ENCODE measurements at regions not wholly inside any gene's neighbourhood (a gene's known extent, or its start where the extent isn't known, plus 50 kb on each side); places are given as distances from the start of the nearest gene placed in this dataset.

DNA sequence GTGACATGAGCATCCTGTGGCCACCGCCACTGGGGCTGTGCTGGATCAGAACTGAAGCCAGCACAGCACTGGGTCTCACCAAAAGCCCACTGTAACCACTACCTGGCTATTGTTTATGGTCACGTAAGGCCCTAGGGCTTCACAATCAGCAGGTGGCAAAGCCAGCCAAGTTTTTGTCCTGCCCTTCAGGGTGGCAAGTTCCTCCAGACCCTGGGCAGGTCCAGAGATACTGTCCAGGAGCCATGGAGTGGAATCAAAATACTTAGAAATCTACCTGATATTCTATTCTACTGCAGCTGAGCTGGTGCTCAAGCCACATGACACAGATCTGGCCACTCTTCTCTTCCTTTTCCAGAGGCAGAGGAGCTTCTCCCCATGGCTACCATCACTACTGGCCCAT, 121.2 kb upstream of the CXXC4 start:
- TF ChIP-seq FOXK2 (IDR thresholded peaks at IDR 0.05) (no peak), FOXM1 (IDR thresholded peaks at IDR 0.05; ENCODE audit: borderline replicate concordance) (no peak)

All from HEK293T (cell line).